GM19035 (cell line): ENCODE measurements at regions not wholly inside any gene's neighbourhood (a gene's known extent, or its start where the extent isn't known, plus 50 kb on each side); places are given as distances from the start of the nearest gene placed in this dataset.

Experiments used
- ATAC-seq: cut with Tn5 transposase; IDR thresholded peaks from one replicate; pipeline ENCODE4 v1.9.1; 2021; ENCODE audit not compliant: unreplicated experiment

GRCh38 chr5:119991625-119992024, 362.3 kb downstream of the FAM170A start:
- no peak for ATAC-seq

GRCh38 chr5:119996128-119996527, 366.8 kb downstream of the FAM170A start:
- no peak for ATAC-seq

- ATAC-seq = no peak
These were observed 378.2 kb downstream of the FAM170A start for GRCh38 chr5:120007598-120007997.

- no peak for ATAC-seq
These were observed 383.1 kb downstream of the FAM170A start for GRCh38 chr5:120012431-120012830.

GRCh38 chr5:120014535-120014934, 385.2 kb downstream of the FAM170A start:
- ATAC-seq = no peak

GRCh38 chr5:120016717-120017382, 387.5 kb downstream of the FAM170A start:
- no peak for ATAC-seq

GRCh38 chr5:120017513-120017912, 388.2 kb downstream of the FAM170A start:
- no peak for ATAC-seq

- no peak for ATAC-seq
These were observed 405.8 kb downstream of the FAM170A start for GRCh38 chr5:120035181-120035580.

GRCh38 chr5:120035815-120036577, 406.6 kb downstream of the FAM170A start:
- ATAC-seq = no peak

- ATAC-seq = no peak
These were observed 408.1 kb downstream of the FAM170A start for GRCh38 chr5:120037451-120037850.

GRCh38 chr5:120039111-120039510, 409.8 kb downstream of the FAM170A start:
- ATAC-seq = no peak

GRCh38 chr5:120043431-120043830, 414.1 kb downstream of the FAM170A start:
- ATAC-seq = no peak

- ATAC-seq = no peak
These were observed 410.9 kb upstream of the PRR16 start for GRCh38 chr5:120052916-120053828.

- ATAC-seq = no peak
These were observed 410.3 kb upstream of the PRR16 start for GRCh38 chr5:120053841-120054240.

- no peak for ATAC-seq
These were observed 408.2 kb upstream of the PRR16 start for GRCh38 chr5:120055858-120056257.

- no peak for ATAC-seq
These were observed 401.6 kb upstream of the PRR16 start for GRCh38 chr5:120062515-120062917.

- no peak for ATAC-seq
These were observed 391.9 kb upstream of the PRR16 start for GRCh38 chr5:120072068-120072761.

- no peak for ATAC-seq
These were observed 390.4 kb upstream of the PRR16 start for GRCh38 chr5:120073722-120074121.

GRCh38 chr5:120080781-120081180, 383.3 kb upstream of the PRR16 start:
- no peak for ATAC-seq

GRCh38 chr5:120082316-120083068, 381.6 kb upstream of the PRR16 start:
- ATAC-seq = no peak
